Stimulated activated CD8-positive, alpha-beta memory T cell treated with anti-CD3 and anti-CD28 coated beads, Interleukin-4, amount 100 ng/mL, for 4 hours (primary cell): ENCODE measurements at regions not wholly inside any gene's neighbourhood (a gene's known extent, or its start where the extent isn't known, plus 50 kb on each side); places are given as distances from the start of the nearest gene placed in this dataset.

Source experiments
- DNase-seq, 2 donors: peaks; one replicate each; pipeline ENCODE4 v3.0.0-alpha.2; 2020; ENCODE audit warnings: low read depth in 2 of 2, low spot score in 1 of 2

DNA sequence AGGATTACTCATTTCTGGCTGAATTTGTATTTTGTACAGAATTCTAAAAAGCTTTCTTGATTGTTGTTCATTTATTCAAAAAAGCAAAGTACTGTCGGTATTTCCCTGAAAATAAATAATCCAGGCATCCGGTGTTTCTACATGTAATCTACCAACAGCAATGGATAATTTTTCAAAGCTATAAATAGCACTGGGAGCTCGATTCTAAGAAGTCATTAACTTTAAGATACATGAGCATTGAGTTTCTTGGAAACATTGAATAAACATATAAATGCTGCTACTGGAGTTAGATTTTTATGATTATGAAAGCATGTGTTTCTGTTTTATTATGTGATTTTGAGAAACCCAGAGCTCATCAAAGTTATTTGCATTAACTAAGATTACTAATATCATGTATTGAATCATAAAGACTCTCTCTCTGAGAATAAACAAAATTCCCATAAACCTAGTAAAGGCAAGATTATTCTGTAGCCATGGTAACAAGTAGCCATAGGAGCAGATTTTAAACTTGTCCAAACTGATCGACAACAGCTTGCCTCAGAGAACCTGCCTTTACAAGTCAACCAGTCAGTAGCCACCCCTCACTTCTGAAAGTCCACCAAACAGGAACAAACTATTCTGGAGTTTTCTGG, 197.0 kb downstream of the DRD1 start:
- no peak for DNase-seq

- no peak for DNase-seq
Observed at GRCh38 chr5:175246242-175246888, 197.6 kb downstream of the DRD1 start.

DNA sequence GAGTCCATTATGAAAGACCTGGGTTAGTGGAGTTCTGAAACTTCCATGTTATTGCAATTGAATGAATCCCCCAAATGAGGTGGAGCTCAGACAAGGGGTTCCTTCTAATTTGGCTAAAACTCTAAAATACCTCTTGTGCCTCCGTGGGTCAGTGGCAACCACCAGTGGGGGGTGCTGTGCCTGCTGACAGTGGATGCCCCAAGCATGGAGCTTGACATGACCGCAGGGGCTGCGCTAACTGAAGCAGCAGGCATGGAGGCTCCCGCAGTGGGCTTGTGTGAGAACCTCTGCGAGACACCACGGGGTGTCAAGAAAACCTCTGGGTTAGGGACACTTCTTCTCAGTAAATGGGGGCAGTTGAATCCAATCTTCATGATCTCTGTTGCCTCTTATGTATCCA, 200.5 kb downstream of the DRD1 start:
- no peak for DNase-seq

DNA sequence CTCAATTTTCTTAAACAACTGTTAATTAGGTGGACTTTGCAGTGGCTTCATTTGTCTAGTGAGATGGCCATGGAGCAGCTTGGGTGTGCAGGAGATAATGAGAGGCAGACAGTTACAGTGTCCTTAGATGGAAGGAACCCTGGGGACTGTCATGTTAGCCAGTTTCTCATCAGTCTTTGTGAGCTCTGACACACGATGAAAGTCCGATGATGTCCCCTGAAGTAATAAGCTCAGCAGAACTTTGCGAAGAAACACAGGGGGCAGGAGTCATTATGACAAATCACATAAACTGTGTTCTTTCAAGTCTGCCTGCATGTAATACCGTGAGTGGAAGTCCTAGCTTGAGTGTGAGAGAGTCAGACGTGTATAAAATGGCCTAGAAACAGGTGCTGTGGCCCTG, 201.8 kb downstream of the DRD1 start:
- no peak for DNase-seq

GRCh38 chr5:175238326-175238725, 205.7 kb downstream of the DRD1 start:
- no peak for DNase-seq

DNA sequence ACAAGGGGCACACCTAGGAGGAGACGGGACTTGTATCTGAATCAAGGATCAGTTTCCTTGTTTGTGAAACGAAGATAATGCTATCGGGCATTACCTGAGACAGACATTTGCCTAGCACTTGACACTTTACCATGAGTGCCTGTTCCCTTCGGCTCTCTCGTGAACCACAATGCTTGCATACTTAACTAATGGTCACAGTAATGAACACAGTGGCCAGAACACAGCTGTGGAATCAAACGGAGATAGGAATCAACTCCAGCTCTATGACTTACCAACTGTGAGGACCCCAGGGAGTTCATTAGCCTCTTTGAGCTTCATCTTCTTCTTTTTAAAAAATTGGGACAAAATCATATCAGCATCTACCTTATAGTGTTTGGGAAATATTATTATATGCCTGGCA, 207.8 kb downstream of the DRD1 start:
- no peak for DNase-seq

GRCh38 chr5:175235251-175235960, 208.6 kb downstream of the DRD1 start:
- no peak for DNase-seq

GRCh38 chr5:175230299-175230698, 213.7 kb downstream of the DRD1 start:
- DNase-seq, result no peak

DNA sequence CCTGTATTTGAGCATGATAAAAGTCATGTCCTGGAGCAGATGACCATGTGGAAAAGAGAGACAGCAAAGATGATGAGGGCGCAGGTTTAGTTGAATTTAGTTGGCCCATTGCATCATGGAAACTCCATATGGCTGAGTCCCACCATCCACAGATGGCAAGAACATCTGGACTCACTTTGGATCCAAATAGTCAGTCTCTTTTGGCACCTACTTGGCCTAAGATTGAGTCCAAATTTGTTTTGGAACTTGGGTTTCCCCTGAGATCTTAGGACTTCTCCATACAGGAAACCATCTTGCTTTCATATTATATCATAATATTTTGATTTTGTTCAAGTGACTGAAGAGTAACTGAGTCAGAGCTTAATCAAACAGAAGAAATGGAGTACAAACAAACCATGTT, 217.5 kb downstream of the DRD1 start:
- DNase-seq, result no peak

DNA sequence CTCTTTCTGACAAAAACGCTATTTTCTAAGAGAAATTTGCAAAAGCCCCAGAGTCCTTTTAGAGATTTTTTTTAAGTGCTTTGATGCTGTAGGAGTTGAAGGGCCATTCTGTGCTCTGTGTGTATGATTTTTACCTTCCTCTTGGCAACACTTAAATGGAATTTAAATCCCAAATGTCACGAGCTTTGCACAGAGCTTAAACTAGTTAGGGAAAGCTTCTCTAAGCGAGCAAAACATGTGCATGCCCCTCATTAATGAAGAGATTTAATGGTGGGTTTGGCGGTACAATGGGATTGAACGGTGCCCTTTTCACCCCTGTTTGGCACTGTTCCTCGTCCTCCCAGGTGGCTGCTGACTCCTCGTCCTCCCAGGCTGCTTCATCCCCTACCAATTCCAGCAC, 220.7 kb downstream of the DRD1 start:
- no peak for DNase-seq

- no peak for DNase-seq
Observed at GRCh38 chr5:175222621-175223020, 221.4 kb downstream of the DRD1 start.

DNA sequence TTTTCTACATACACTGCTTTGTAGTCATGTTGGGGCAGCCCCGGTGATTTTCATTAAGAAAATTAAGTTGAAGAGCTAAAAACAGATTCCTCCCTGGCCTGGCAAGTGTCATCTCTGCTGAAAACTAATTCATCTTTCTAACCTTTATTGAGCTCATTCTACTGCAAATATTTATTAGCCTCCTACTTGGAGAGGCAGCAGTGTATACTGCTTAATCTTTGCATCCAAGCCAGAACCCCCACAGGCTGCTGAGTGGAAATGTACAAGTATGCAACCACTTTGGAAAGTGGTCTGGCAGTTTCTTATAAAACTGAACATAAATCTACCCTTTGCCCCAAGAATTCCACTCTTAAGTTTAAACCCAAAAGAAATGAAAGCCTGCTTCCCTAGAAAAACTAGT, 223.4 kb downstream of the DRD1 start:
- DNase-seq, result no peak

DNA sequence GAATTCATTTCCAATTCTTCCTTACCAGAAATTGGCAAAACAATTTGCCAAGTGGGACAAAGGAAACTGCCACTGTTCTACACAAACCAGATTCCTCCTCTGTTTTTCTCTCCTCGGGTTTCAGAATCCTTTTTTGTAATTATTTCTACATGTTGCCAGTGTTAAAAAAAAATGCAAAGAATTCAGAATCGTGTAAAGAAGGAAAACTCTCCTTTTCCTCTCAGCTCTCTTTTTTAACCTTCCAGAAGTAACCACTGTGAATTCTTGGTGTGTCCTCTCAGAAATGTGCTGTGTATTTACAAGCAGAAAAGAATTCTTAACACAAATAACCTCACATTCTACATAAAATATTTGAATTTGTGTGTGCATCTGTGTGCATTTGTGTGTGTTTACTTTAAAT, 224.6 kb downstream of the DRD1 start:
- no peak for DNase-seq

- DNase-seq, result no peak
Observed at GRCh38 chr5:175216991-175217390, 227.0 kb downstream of the DRD1 start.

- DNase-seq, result no peak
Observed at GRCh38 chr5:175215906-175216305, 228.1 kb downstream of the DRD1 start.

GRCh38 chr5:175214152-175214551, 229.8 kb downstream of the DRD1 start:
- DNase-seq, result no peak

- no peak for DNase-seq
Observed at GRCh38 chr5:175211956-175212756, 231.8 kb downstream of the DRD1 start.

GRCh38 chr5:175207321-175208040, 236.5 kb downstream of the DRD1 start:
- DNase-seq, result no peak

- DNase-seq, result no peak
Observed at GRCh38 chr5:175206669-175207068, 237.3 kb downstream of the DRD1 start.

DNA sequence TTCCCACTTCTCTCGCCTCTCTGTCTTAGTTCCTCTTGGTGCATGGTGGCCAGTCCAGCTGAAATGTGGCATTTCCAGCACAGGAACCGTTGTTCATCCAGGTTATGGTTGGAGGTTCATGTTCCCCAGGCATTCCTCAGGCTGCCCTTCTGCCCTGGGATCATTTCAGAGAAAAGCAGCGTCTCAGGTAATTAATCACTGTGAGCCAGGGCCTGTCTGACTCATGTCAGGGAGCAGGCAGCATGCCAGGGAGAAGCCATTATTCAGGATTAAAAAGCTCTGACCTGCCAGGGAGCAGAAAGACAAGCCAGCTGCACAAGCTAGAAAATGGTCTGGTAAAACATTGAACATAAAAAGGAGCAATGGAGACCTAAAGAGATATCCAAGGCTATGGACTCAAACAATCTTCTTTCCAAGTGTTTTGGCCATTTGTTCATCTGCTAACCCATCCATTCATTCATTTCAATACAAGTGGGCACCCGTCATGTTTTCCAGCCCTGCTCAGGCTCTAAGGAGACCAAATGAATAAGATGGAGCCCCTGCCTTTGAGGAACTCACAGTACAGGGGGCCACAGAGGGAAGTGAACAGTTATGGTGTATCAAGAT, 241.4 kb downstream of the DRD1 start:
- DNase-seq, result no peak

GRCh38 chr5:175201393-175201792, 242.6 kb downstream of the DRD1 start:
- no peak for DNase-seq
